ENCODE measurements at regions not wholly inside any gene's neighbourhood (a gene's known extent, or its start where the extent isn't known, plus 50 kb on each side); places are given as distances from the start of the nearest gene placed in this dataset.

DNA sequence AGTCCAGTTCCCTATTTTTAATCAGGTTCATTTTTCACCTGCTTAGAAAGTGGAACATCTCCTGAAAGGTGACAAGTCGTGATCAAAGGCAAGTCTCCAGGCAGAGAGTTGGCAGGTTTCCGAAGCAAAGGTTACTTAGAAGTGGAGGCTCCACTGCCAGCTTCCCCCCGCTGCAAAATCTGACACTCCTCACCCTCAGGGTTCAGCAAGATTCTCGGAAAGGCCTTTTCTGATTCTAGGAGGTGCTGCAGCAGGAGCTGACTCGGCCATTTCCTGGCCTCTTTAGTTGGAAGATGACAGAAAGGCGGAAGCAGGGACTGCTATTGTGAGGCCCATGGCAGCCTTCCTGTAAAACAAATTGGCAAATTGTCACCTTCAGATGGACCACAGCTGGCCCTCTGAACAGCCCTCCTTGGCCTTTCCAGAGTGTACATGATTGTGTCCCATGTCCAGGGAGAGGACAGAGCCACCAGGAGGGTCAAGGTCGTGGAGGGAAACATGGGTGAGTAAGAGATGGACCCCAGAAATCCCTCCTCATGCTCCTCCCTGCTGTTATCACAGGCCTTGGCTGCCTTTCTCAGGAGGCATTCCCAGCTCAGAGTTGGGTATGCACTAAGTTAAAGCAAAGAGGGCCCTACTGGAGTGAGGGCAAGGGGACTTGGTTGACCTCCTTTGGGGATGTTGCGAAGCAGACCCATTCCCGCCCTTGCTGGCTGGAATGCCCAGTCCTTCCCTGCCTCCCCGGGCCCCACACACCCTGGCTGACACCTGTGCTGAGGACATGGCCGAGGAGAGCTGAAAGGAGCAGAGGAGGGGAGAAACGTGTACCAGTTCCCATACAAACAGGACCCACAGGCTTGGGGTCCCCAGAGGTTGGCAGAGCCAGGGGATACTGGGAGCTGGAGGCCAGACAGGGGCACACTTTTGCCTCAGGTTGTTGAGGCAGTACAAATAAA lies 115.5 kb upstream of the IRF2BP2 start:
- Mint-ChIP-seq H3K27ac (ENCODE audit: unreplicated experiment) (peak overlapping the region; percentile 99), H3K27me3 (ENCODE audit: low read depth) (no peaks in the 10 kb centered on the region), H3K4me1 (peaks cover 92% of the 10 kb centered on the region), H3K36me3 (ENCODE audit: low read depth) (no peaks in the 10 kb centered on the region), H3K4me3 (peak overlapping the region; percentile 78), H3K9me3 (no peaks in the 10 kb centered on the region)
- DNase-seq (ENCODE audit: low read depth, low spot score), result no peak
- TF ChIP-seq, protein P1, sequence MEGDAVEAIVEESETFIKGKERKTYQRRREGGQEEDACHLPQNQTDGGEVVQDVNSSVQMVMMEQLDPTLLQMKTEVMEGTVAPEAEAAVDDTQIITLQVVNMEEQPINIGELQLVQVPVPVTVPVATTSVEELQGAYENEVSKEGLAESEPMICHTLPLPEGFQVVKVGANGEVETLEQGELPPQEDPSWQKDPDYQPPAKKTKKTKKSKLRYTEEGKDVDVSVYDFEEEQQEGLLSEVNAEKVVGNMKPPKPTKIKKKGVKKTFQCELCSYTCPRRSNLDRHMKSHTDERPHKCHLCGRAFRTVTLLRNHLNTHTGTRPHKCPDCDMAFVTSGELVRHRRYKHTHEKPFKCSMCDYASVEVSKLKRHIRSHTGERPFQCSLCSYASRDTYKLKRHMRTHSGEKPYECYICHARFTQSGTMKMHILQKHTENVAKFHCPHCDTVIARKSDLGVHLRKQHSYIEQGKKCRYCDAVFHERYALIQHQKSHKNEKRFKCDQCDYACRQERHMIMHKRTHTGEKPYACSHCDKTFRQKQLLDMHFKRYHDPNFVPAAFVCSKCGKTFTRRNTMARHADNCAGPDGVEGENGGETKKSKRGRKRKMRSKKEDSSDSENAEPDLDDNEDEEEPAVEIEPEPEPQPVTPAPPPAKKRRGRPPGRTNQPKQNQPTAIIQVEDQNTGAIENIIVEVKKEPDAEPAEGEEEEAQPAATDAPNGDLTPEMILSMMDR (conservative IDR thresholded peaks at IDR 0.05), result no peak

DNA sequence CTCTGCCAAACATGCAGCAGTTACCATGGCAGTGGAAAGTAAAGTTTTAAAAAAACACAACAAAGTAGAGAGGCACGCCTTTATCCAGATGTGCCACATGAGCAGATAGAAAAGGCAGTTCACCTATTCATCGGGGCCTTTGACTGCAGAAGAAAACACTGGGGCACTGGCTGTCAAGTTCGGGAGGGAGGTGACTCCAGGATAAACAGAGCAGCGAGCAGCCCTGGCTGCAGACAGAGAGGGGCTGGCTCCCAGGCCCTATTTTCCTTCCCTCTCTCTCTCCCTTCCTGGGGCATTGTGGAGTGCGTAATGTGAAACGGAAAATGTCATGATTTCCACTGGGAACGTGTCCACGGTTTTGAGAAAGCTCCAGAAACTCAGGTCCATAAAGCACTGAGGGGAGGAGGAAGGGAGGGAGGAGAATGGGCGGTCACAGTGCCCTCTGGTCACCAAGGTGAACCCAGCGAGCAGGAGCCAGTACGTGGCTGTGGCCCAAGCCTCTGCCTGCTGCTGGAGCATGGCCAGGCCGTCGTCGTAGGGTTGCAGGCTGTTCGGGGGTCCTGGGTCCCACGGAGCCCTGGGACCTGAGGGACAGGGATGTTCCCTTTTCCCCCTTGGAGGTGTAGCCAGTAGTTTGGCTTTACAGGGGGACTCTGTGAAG lies 114.7 kb upstream of the IRF2BP2 start:
- peak overlapping the region; percentile 99 for H3K27ac Mint-ChIP-seq (ENCODE audit: unreplicated experiment)
- no peaks in the 10 kb centered on the region for H3K36me3 Mint-ChIP-seq (ENCODE audit: low read depth)
- no peaks in the 10 kb centered on the region for H3K27me3 Mint-ChIP-seq (ENCODE audit: low read depth)
- no peak for DNase-seq (ENCODE audit: low read depth, low spot score)
- TF ChIP-seq, protein P1 (conservative IDR thresholded peaks at IDR 0.05), result no peak
- peaks cover 92% of the 10 kb centered on the region for H3K4me1 Mint-ChIP-seq
- peak overlapping the region; percentile 78 for H3K4me3 Mint-ChIP-seq
- H3K9me3 Mint-ChIP-seq, result no peaks in the 10 kb centered on the region

DNA sequence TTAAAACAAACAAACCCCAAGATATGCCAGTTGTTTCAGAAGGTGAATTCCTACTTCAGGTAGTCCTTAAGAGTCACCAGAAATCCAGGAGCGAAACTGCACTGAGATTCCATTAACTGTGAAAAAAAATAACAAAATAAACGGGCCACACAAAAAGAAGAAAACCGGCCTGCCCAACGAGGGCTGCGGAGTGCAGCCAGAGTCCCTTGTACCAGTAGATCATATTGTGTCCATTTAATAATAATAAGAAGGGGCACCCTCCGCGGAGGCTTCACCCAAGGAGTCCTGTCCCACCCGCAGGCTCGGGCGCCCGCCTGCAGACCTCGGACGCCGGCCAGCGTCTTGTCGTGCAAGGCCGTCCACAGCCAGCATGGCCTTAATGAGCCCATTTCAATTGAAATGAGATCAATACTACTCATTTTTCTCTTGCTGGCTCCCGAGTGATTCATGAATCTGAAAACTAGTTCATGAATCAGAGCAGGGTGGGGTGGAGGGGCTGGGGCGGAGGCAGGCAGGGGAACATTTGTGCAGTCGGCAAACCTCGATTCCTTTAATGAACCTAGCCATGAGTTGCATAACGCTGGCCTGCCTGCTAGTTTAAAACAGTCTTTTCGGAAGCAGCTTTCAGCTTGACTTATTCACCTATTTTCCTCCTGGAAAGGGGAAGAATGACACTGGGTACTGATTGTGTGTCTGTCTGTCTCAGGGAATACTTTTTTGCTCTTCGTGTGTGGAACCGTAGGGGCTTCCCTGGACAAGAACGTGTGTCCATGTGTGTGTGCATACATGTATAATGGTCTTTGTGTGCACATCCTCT lies 113.1 kb upstream of the IRF2BP2 start:
- H3K27me3 Mint-ChIP-seq (ENCODE audit: low read depth), result no peaks in the 10 kb centered on the region
- no peak for DNase-seq (ENCODE audit: low read depth, low spot score)
- peak overlapping the region; percentile 99 for H3K27ac Mint-ChIP-seq (ENCODE audit: unreplicated experiment)
- peaks cover 98% of the 10 kb centered on the region for H3K4me1 Mint-ChIP-seq
- H3K36me3 Mint-ChIP-seq (ENCODE audit: low read depth), result no peaks in the 10 kb centered on the region
- H3K4me3 Mint-ChIP-seq, result peak overlapping the region; percentile 78
- H3K9me3 Mint-ChIP-seq, result no peaks in the 10 kb centered on the region
- TF ChIP-seq, protein P1 (conservative IDR thresholded peaks at IDR 0.05), result no peak

DNA sequence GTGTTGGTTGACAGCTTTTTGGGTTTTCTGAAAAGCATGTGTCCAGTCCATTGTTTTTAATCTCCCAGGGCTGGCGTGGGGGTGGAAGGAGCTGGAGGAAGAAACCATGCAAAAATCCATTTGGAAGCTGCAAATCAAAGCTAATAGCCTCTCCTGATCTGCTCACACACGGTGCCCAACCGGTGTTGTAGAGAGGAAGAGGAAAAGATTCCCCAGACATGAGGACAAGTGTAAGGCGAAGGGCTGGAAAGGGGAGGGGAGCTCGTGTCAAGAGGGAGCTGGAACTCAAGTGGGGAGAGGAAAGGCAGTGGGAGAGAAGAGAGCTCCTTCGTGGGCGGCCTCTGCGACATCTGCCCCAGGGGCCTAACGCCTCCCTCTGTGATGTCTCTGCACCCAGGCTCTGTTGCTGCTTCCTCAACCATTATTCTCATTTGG lies 112.3 kb upstream of the IRF2BP2 start:
- Mint-ChIP-seq H3K36me3 (ENCODE audit: low read depth) (no peaks in the 10 kb centered on the region), H3K27me3 (ENCODE audit: low read depth) (no peaks in the 10 kb centered on the region), H3K4me3 (peak overlapping the region; percentile 50), H3K4me1 (peaks cover 98% of the 10 kb centered on the region), H3K9me3 (no peaks in the 10 kb centered on the region), H3K27ac (ENCODE audit: unreplicated experiment) (peak overlapping the region; percentile 93)
- DNase-seq (ENCODE audit: low read depth, low spot score), result no peak
- TF ChIP-seq, protein P1 (conservative IDR thresholded peaks at IDR 0.05), result no peak

All from neural crest cell (in vitro differentiated cells).